ENCODE measurements at regions not wholly inside any gene's neighbourhood (a gene's known extent, or its start where the extent isn't known, plus 50 kb on each side); places are given as distances from the start of the nearest gene placed in this dataset.
"Not testable (repeated sequence)": the region's sequence is repeated elsewhere in the genome, so short reads cannot be mapped to it uniquely, and the experiment has no call there.

DNA sequence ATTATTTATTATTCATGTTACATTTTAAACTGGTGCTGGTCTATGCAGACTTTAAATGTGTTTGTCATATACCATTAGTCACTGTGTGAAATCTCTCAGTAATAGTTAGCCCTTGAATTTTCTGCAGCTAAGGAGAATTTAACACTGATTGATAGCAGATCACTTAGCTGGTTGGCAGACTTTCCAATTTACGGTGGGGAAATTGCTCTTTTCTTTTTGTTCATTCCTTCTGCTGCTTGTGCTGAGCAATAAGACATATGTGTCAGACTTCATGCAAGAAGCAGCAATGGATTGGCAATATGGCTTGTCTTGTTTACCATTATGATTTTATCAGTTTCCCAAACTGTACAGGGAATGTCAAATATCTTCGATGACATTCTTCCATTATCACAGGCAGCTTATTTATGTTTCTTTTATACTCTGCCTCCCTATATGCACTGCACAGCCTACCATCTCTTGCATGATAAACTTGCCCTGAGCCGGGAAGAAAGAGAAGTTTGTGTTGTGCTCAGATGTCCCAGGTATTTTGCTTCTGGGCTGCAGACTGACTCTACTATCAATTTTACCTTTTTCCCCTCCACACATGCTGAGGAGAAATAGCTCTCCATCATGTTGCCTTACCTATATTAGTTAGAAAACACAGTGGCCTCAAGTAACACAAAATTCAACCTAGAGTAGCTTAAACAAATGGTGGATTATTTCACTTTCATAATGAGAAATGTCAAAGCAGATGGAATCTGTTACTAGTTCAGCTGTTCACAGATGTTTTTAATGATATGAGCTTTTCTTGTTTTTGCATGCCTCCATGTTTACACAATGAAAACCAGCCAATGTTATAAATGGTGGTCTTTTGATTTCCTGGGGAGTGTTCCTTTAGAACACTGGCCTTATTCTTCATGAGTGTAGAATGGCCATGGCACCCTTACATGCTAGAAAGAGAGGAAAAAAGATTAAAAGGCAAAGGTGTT, 968.1 kb upstream of the GOT2 start:
- no peak for DNase-seq (ENCODE audit: low spot score)

DNA sequence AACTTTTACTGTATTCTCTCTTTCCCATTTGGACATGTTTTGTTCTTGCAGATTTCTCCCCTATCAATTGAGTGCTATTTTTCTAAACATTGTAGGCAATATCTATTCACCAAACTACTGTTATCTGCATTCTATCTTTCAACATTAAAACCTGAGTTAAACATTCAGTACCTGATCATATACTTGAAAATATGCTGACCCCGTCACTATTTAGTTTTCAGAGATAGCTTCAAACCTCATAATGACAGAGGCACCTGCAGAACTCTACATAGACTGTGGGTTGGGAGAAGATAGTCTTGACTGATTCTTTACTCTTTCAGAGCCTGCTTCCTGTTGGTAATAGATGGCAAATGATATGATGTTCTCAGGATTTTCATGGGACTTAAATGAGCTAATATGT, 965.7 kb upstream of the GOT2 start:
- no peak for DNase-seq (ENCODE audit: low spot score)

DNA sequence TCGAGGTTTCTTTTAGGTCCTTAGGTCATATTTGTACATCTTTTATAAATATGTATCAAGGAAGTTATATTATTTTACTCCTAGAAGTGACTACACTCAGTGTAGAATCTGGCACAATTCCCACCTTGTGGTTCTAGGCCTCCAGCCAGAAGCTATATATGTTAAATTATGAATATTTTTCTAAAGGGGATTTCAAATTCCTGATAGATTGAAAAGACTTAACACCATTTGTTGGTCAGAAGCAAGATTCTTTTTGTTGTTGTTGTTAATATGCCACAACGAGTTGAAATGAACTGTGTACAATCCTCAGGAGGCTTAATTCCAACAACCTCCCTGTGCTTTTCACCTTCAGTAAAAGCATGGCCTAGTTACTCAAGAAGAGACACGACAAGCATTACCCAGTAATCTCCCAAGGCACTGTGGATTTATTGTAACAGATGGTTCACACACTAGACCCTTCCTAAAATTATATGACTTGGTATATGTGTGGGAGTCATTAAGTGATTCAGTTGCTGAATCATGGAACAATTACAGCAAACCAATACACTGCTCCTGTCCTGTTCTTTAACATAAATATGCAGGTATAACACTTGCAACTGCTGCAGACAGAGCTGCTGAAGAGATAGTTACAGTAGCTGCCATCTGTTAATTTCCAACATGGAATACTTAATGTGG, 964.4 kb upstream of the GOT2 start:
- DNase-seq (ENCODE audit: low spot score), result no peak

DNA sequence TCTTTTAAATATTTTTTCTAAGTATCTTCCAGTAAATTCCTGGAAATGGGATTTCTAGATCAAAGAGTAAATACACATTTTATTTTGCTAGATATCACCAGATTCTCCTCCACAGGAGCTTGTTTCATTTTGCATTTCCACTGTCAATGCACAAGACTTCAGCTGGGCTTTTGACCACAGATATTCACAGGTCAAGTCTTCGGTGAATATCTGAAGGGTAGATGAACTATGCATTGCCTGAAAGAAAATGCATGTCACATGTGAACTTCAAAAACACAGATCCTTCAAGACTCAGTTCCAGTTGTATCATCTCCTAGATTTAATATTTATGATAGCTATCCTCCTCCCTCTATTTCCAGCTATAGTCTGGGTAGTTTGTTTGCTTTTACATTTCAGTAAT, 963.6 kb upstream of the GOT2 start:
- no peak for DNase-seq (ENCODE audit: low spot score)

DNA sequence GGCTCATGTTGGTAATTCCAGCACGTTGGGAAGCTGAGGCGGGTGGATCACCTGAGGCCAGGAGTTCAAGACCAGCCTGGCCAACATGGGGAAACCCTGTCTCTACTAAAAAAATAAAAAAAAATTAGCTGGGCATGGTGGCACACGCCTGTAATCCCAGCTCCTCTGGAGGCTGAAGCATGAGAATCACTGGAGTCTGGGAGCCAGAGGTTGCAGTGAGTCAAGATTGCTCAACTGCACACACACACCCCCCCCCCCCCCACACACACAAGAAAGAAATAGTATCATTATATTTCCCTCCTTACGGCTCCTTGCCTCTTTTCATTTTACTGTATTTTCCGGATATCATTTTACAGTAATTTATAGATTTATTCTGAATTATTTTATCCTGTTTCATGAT, 963.1 kb upstream of the GOT2 start:
- no peak for DNase-seq (ENCODE audit: low spot score)

DNA sequence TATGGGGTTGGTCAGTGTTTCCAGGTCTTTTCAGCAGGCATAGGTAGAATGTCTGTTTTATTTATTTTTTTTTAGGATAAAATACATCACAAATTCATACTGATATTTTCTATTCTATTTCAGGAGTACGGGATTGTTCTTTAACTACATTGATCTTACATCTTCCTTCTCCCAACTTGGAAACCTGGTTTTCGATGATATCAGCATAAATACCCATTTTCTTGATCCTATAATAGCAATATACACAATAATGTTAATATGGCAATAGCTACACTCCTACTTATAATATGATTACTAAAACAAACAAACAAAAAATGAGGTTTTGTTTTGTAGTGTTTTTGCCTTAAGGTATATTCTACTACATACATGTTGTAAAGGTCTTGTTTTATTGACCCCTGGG, 962.4 kb upstream of the GOT2 start:
- no peak for DNase-seq (ENCODE audit: low spot score)

DNA sequence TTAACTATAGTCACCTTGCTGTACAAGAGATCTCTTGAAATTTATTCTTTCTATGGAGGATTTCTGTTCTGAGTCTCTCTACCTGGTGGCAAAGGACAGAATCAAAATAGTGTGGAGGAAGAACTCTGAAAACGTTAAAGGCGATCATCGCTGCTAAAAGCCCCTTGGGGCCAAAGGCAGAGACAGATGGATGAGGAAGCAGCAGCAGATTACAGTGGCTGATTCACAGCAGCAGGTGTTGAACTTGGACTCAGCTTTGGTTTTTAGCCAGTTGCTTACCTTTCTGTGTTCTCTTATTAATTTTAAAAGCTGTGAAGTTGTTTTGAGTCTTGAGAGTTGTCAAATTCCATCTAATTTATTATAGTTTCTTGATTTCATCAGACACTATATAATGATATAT, 956.1 kb upstream of the GOT2 start:
- DNase-seq (ENCODE audit: low spot score), result no peak

DNA sequence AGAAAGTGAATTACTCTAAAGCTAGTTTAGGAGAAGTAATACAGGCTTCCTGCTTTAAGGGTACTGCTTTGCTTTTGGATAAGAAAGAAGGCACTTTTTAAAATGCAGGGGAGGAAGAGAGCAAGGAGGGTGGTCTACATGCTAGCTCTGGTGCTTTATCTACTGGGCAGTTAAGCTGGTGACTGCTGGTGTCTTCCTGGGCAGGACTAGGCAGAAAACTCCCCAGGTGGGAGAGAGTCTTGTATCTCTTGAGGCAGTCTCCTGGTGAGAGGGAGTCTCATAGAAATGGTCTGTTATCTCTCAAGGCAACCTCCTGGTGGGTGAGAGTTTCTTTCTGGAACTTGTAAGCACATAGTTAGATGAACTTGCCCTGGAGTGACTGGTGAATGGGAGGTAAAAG, 953.9 kb upstream of the GOT2 start:
- no peak for DNase-seq (ENCODE audit: low spot score)

DNA sequence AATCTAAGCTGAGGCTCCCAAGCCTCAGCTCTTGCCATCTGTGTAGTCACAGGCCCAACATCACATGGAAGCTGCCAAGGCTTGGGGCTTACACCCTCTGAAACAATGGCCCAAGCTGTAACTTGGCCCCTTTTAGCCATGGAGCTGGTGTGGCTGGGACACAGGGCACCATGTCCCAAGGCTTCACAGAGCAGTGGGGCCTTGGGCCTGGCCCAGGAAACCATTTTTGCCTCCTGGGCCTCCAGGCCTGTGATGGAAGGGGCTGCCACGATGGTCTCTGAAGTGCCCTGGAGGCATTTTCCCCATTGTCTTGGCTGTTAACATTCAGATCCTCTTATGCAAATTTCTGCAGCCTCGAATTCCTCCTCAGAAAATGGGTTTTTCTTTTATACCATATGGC, 952.3 kb upstream of the GOT2 start:
- DNase-seq (ENCODE audit: low spot score), result no peak

DNA sequence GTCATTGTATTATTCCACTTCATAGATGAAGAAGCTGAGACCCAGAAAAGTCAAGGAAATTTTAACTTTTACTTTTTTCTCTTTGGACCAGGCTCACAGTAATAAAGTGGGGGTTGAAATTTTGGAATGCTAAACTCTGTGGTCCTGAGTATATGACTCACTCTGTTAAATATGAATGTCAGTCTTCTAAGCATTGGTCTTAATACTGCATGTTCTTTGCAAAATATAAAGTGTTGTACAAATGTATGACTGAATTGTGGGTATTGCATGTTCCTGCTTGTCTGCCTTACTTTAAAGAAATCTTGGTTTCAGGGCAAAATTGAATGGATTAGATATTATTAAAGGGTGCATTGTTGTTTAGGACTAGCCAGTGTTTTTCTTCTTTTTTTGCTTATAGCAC, 950.8 kb upstream of the GOT2 start:
- no peak for DNase-seq (ENCODE audit: low spot score)

DNA sequence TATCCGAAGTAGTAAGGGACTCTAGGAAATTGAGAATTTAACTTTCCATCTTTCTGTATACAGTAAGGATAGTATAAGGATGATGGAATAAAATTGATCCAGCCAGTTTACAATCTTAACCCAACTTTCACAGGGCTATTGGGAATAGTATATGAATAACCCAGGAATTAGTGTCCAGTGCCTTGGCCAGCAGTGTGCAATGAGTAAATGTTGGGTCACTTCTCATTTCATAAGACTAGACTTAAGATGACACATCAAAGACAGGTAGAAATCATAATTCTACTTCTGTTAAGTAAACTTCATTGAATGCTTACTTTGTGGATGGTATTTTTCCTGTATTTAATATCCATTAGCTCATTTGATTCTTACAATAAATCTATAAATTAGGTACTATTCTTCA, 949.6 kb upstream of the GOT2 start:
- no peak for DNase-seq (ENCODE audit: low spot score)

DNA sequence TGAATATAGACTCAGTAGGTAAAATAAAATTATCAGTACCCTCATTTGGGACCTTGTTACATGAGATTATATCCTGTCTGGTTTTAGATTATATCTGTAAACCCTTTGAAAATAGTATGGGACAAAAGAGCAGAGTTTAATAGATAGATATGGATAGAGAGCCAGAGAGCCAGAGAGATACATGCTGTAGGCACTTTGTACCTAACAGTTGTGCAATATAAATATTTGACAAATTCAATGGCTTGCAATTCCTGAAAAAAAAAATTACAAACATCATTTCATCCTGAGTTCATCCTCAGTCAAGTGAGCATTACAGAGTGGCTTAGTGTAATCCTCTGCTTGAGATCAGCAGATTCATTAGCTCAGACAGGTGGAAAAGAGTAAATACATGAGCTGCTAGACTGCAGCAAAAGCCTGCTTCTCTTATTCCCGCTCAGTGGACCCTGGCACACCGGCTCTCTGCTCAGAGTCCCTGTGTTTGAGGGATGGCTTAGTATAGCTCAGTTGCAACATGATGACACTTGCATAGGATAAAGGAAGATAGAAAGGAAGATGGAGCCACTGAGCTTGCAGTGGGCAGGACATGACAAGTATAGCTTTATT, 931.6 kb upstream of the GOT2 start:
- no peak for DNase-seq (ENCODE audit: low spot score)

DNA sequence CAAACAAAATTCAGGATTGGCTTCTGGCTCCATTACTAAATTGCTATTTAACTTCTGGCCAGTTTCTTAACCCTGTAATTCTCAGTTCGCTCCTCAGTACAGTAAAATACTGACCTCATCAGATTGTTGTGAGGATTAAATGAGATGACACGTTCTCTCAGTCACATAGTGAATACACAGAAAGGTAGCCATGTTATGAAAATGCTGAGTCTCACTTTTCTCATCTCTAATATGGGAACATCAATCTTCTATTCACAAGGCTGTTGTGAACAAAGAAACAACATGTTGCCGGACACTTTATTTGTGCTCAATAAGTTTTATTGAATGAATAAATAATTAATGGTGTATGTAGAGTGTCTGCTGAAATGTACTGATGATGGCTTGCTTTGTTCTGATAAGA, 924.5 kb upstream of the GOT2 start:
- DNase-seq (ENCODE audit: low spot score), result no peak

DNA sequence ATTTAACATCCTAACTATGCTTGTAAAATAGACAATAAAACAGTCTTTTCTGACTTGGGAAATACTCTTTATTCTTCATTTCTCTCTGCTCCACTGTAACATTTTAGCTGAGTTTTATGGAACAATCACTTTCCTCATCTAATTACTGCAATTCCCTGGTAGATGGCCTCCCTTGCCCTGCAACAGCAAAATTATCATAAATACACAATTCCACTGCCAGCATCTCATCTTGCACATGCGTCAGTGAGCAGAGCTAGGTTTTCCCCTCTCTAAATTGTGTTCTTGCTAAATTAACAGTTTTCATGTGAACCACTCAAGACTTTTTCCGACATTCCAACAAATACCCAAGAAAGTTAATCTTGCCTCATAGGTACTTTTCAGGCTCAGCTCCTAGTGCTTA, 920.9 kb upstream of the GOT2 start:
- no peak for DNase-seq (ENCODE audit: low spot score)

DNA sequence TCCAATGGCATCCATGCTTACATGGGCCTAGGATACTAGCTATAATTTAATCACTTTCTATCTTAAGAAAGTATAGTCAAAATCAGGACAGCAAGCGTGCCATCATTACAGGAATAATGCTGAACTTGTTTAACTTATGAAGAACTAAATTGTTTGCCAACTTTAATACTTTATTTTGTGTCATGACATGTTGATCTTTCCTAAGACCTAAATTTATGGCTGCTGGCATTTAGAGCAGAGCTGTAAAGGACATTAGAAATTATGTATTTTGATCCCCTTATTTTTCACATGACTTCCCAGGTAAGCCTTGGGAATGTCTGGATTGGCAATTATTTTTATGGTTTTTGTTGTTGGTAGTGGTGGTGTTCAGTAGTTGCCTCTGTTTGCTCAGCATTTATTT, 920.3 kb upstream of the GOT2 start:
- no peak for DNase-seq (ENCODE audit: low spot score)

DNA sequence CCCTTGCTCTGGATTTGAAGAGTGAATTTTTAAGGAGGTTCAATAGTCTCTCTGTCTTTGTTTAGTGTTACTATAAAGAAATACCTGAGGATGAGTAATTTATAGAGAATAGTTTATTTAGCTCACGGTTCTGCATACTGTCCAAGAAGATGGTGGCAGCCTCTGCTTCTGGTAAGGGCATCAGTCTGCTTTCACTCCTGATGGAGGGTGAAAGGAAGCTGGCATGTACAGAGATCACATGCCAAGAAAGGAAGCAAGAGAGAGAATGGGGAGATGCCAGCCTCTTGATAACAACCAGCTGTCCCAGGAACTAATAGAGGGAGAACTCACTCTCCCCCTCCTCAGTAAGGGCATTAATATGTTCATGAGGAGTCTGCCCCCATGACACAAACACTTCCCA, 917.5 kb upstream of the GOT2 start:
- no peak for DNase-seq (ENCODE audit: low spot score)

DNA sequence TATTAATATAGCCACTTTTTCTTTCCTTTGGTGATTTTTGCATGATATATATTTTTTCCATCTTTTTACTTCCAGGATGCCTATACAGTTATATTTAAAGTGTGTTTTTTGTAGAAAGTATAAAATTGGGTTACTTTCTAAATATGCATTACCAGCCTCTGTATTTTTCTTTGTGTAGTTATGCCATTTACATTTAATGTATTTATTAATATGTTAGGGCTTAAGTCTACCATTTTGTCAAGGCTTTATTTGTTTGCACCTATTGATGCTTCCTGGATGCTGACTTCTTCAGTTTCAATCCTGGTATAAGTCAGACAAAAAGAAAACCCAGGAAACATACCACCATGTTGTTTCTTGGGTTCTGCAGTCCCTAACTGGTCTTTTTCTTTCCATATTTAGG, 911.1 kb upstream of the GOT2 start:
- DNase-seq (ENCODE audit: low spot score), result no peak

DNA sequence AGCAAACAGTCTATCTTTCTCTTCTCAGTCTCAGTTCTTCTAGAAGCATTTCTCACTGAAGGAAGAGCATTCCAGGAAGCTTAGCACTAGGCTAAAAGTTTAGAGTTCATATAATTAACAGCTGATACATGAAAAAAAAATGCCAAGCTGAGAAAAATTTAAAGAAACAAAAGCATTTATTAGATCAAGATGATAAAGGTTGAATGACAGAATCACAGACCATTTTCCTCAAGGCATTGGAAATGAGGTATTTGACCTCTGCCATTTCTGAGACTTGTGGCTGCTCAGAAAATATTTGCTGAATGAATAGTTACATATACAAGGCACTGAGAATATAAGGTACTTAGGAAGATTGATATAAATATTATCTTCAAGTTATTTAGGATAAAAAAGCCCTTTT, 901.6 kb upstream of the GOT2 start:
- DNase-seq (ENCODE audit: low spot score), result no peak

DNA sequence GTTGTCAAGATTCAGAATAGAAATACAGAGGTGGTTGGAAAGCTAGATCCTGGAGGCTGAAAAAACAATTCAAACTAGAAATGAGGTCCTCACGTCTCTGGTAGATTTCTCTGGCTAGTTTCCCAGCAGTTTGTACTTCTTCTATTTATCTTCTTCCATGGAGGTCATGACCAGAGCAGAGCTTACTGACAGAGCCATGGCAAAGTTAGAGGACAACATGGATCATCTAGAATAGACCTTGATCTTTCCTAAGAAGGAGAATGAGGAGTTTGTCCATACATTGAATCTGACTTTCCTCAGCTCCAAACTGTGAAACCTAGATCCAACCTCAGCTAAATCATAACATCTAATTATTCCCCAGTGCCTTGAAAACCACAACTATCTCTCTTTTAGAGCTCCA, 900.8 kb upstream of the GOT2 start:
- no peak for DNase-seq (ENCODE audit: low spot score)

DNA sequence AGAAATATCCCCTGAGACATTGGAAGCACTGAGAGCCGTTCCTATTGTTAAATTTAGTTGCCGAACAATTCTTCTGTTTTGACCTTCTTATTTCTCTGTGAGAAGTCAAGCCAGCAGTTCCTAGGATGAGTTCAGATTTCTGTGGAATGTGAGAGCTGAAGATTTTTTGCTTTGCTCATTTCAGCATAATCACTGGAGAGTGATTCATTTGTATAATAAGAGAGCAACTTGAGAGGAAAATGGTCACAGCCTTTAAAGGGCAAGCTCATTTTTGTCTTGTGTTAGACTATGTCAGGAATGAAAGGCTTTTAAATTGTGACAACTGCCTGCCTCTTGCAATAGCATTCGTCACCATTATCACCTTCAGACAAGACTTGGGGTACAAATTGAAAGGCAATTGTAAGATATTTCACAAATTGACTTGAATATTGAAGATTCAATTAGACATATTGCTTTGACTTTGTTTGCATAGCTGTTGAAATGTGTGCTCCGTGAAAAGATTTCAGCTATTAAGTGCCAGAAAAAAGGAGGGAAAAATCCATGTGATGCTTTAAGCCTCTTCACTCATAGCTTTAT, 900.0 kb upstream of the GOT2 start:
- DNase-seq (ENCODE audit: low spot score), result no peak

DNA sequence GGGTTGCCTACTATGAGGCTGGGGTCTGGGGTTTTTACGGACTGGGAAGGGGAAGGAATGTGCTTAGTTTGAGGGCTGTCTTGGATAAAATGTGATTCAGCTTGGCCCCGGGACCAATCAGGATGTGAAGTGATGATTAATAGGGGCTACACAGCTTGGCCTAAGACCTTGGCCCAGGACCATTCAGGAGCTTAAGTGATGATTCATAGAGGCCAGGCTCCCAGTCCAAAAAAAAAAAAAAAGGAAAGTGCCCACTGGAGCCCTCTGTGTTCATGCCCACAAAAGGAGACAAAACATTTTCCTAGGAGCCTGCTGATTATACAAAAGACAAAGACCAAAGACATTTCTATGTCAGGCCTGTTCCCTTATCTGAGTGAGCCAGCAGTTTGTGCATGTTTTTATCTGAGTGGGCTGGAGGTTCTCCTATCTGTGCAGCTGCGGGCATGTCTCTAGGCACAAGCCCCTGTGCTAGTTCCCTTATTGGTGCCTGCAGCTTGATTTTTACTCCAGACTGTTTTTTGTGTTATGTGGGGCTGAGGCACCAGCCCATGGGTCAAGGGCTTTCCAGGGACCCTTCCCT, 898.2 kb upstream of the GOT2 start:
- no peak for DNase-seq (ENCODE audit: low spot score)

DNA sequence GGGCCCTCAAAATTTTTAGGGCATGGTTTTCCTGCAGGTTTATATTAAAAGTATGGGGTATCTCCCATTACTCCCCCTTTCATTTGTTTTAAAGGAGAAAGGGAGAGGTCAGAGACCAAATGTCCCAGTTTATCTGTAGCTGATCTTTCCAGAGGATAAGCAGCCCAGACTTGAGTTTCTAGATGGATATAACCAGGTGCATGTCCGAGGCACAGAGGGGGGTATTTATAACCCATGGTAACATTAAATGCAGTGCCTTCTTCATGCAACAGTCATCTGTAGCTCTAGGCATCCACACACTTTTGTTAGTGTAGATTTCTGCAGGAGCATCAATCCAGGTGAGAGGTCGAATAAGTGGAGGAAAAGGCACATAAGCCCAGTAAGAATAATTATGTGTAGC, 890.3 kb upstream of the GOT2 start:
- DNase-seq (ENCODE audit: low spot score), result not testable (repeated sequence)

Measured in NAMALWA (cell line).